Gastrocnemius medialis (tissue), 4 donors: ENCODE measurements at regions not wholly inside any gene's neighbourhood (a gene's known extent, or its start where the extent isn't known, plus 50 kb on each side); places are given as distances from the start of the nearest gene placed in this dataset.

ENCODE experiments used
- ATAC-seq, 2 donors: fragments of 150-250 bp; one replicate each; pipeline ENCODE4 v1.9.1; 2016
- DNase-seq, 2 donors: peaks; one replicate each; pipeline ENCODE4 v3.0.0-alpha.2; 2019
- H3K27ac ChIP-seq, 4 donors: fragments of 200-600 bp; sonication (generic); 1 replicate in 1 of 4; 2 replicates in 3 of 4; pipeline ENCODE4 v1.5.1; 2016 to 2018; ENCODE audit warnings: mild to moderate bottlenecking in 2 of 4, moderate library complexity in 1 of 4
- H3K27me3 ChIP-seq, 3 donors: fragments of 200-600 bp; sonication (generic) in 2 of 3; 1 replicate in 1 of 3; 2 replicates in 2 of 3; pipeline versions ENCODE4 v1.5.1 to v1.6.0; 2016 to 2019; ENCODE audit warnings: mild to moderate bottlenecking in 1 of 3, moderate library complexity in 1 of 3
- H3K36me3 ChIP-seq, 2 donors: fragments of 200-600 bp; sonication (generic) in 1 of 2; one replicate each; pipeline ENCODE4 v1.5.1; 2017 to 2018
- H3K4me1 ChIP-seq, 2 donors: fragments of 200-600 bp; sonication (generic) in 1 of 2; one replicate each; pipeline ENCODE4 v1.5.1; 2016 to 2017; ENCODE audit warnings: mild to moderate bottlenecking in 2 of 2
- H3K4me3 ChIP-seq, 4 donors: fragments of 200-600 bp; sonication (generic) in 3 of 4; 1 replicate in 1 of 4; 2 replicates in 3 of 4; pipeline ENCODE4 v1.5.1; 2016 to 2019; ENCODE audit warnings: mild to moderate bottlenecking in 2 of 4
- H3K9me3 ChIP-seq, 3 donors: fragments of 200-600 bp; sonication (generic) in 2 of 3; 1 replicate in 1 of 3; 2 replicates in 2 of 3; pipeline ENCODE4 v1.5.1; 2016 to 2019
- CTCF ChIP-seq, 5 experiments: fragments of 450-650 bp in 3 of 5; fragments of 200-600 bp in 2 of 5; sonication (generic) in 2 of 5; IDR thresholded peaks in 4 of 5; conservative IDR thresholded peaks in 1 of 5; 1 replicate in 4 of 5; 2 replicates in 1 of 5; pipeline ENCODE4 v1.5.1; 2016 to 2019; ENCODE audit warnings: antibody characterized with exemption in 5 of 5, mild to moderate bottlenecking in 3 of 5, moderate library complexity in 3 of 5
- POLR2A ChIP-seq, 2 donors: fragments of 450-650 bp; IDR thresholded peaks; one replicate each; pipeline ENCODE4 v1.6.1; 2017; ENCODE audit warnings: antibody characterized with exemption in 2 of 2, mild to moderate bottlenecking in 2 of 2, moderate library complexity in 2 of 2
- in situ Hi-C, 4 donors: fragments of 200-750 bp; cut with MboI; loops; one replicate each; pipeline versions ENCODE4 v1.15.0 to v1.8.0; 2017; ENCODE audit warnings: low sequenced_read_pairs in 4 of 4
- intact Hi-C: fragments of 100-400 bp; cut with DNase I; formaldehyde crosslinking; loops from one replicate; pipeline ENCODE4 v1.15.1; 2023; ENCODE audit warnings: low total_unique reads

GRCh38 chr2:59734743-59735142, 818.7 kb downstream of the BCL11A start:
- in situ Hi-C loops, result no loop called here
- Histone ChIP-seq H3K9me3 (no peaks in the 10 kb centered on the region), H3K27me3 (no peaks in the 10 kb centered on the region), H3K4me1 (peaks cover 9 to 15% of the 10 kb centered on the region in 2 donors), H3K27ac (no peak overlapping the region), H3K4me3 (no peak overlapping the region), H3K36me3 (no peaks in the 10 kb centered on the region)
- TF ChIP-seq POLR2A (IDR thresholded peaks at IDR 0.05) (no peak), CTCF (IDR thresholded peaks at IDR 0.05 in 4 of 5, conservative IDR thresholded peaks at IDR 0.05 in 1 of 5) (no peak)
- ATAC-seq (no peak), DNase-seq (no peak)
- intact Hi-C loops, result no loop called here

GRCh38 chr2:59733970-59734369, 819.5 kb downstream of the BCL11A start:
- Histone ChIP-seq H3K27me3 (no peaks in the 10 kb centered on the region), H3K27ac (peak overlapping the region in 1 of 4 donors; percentile 59), H3K9me3 (no peaks in the 10 kb centered on the region), H3K4me3 (no peak overlapping the region), H3K4me1 (peaks cover 9 to 15% of the 10 kb centered on the region in 2 donors), H3K36me3 (no peaks in the 10 kb centered on the region)
- in situ Hi-C loops (no loop called here), intact Hi-C loops (no loop called here)
- DNase-seq (no peak), ATAC-seq (peak in 1 of 2 donors; percentile 55)
- no peak for TF ChIP-seq POLR2A (IDR thresholded peaks at IDR 0.05)
- no peak for TF ChIP-seq CTCF (IDR thresholded peaks at IDR 0.05 in 4 of 5, conservative IDR thresholded peaks at IDR 0.05 in 1 of 5)

- in situ Hi-C loops (no loop called here), intact Hi-C loops (no loop called here)
- no peak for ATAC-seq
These were observed 819.9 kb downstream of the BCL11A start for GRCh38 chr2:59733567-59733930.

GRCh38 chr2:59732871-59733566, 820.4 kb downstream of the BCL11A start:
- intact Hi-C loops (no loop called here), in situ Hi-C loops (no loop called here)
- Histone ChIP-seq H3K27ac (peak overlapping the region in 1 of 4 donors; percentile 52), H3K4me1 (peaks cover 9 to 15% of the 10 kb centered on the region in 2 donors), H3K9me3 (no peaks in the 10 kb centered on the region), H3K27me3 (no peaks in the 10 kb centered on the region), H3K36me3 (no peaks in the 10 kb centered on the region), H3K4me3 (no peak overlapping the region)
- no peak for TF ChIP-seq CTCF (IDR thresholded peaks at IDR 0.05 in 4 of 5, conservative IDR thresholded peaks at IDR 0.05 in 1 of 5)
- no peak for TF ChIP-seq POLR2A (IDR thresholded peaks at IDR 0.05)
- ATAC-seq, result peak; percentile 46 to 69
- DNase-seq, result peak; percentile 4 to 18

More at GRCh38 chr2:59733567-59733930, 819.9 kb downstream of the BCL11A start:
- H3K36me3 ChIP-seq, result no peaks in the 10 kb centered on the region
- TF ChIP-seq CTCF (IDR thresholded peaks at IDR 0.05 in 4 of 5, conservative IDR thresholded peaks at IDR 0.05 in 1 of 5) (no peak), POLR2A (IDR thresholded peaks at IDR 0.05) (no peak)
- H3K4me3 ChIP-seq, result no peak overlapping the region
- H3K27me3 ChIP-seq, result no peaks in the 10 kb centered on the region
- peaks cover 9 to 15% of the 10 kb centered on the region in 2 donors for H3K4me1 ChIP-seq
- no peak for DNase-seq
- peak overlapping the region in 1 of 4 donors; percentile 59 for H3K27ac ChIP-seq
- no peaks in the 10 kb centered on the region for H3K9me3 ChIP-seq
